ENCODE measurements at regions not wholly inside any gene's neighbourhood (a gene's known extent, or its start where the extent isn't known, plus 50 kb on each side); places are given as distances from the start of the nearest gene placed in this dataset.
A peak's percentile ranks its signal among the peaks of the same experiment; 100 is the strongest.

DNA sequence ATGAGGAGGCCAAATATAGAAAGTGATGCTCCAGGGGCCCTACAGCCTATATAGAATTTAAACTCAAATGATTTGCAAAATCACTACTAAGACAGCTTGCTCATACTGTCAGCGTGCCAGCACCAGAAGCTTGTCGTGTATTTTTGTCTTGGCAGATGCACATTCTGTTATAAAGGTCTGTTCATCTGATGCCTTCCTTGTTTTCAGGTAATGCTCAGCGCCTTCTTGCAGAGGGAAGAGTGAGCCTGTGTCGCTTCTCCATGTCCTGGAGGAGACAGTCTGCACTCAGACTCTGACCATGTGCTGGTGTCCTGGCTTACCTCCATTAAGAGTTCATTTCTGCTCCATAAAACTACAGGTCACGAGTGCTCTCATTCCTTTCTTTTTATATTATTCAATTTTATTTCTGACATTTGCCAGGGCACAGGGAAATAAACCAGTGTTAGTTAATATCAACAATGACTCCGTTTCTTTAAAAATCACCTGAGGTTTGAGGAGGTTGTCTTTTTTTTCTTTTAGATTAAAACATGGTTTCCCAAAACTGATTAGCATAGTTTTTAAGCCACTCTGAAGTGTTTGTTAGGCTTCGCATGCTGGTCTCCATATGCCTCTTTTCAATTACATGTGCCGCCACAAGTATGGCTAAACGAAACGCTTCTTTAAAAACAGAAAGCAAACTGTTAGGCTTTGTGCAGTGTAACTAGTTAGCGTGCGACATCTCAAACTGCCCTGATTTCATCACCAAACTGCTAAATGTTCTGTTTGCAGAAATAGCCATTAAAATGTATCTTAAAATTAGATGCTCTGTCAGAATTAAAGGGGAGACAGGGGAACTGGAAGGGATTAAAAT, 215.2 kb upstream of the GK2 start:
- no peaks in the 10 kb centered on the region for H3K27me3 ChIP-seq
- H3K4me3 ChIP-seq: no peak overlapping the region
- H3K4me2 ChIP-seq: peak overlapping the region; percentile 18
- no peak overlapping the region for H3K27ac ChIP-seq
- H4K20me1 ChIP-seq (ENCODE audit: insufficient read depth, poor library complexity, severe bottlenecking): no peaks in the 10 kb centered on the region
- no peaks in the 10 kb centered on the region for H3K9me3 ChIP-seq (ENCODE audit: low read depth)
- TF ChIP-seq, protein P1, sequence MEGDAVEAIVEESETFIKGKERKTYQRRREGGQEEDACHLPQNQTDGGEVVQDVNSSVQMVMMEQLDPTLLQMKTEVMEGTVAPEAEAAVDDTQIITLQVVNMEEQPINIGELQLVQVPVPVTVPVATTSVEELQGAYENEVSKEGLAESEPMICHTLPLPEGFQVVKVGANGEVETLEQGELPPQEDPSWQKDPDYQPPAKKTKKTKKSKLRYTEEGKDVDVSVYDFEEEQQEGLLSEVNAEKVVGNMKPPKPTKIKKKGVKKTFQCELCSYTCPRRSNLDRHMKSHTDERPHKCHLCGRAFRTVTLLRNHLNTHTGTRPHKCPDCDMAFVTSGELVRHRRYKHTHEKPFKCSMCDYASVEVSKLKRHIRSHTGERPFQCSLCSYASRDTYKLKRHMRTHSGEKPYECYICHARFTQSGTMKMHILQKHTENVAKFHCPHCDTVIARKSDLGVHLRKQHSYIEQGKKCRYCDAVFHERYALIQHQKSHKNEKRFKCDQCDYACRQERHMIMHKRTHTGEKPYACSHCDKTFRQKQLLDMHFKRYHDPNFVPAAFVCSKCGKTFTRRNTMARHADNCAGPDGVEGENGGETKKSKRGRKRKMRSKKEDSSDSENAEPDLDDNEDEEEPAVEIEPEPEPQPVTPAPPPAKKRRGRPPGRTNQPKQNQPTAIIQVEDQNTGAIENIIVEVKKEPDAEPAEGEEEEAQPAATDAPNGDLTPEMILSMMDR (IDR thresholded peaks at IDR 0.05; ENCODE audit: poor library complexity): no peak
- no peak for TF ChIP-seq EZH2 (IDR thresholded peaks at IDR 0.05; ENCODE audit: borderline replicate concordance)
- TF ChIP-seq EZH2phosphoT487 (IDR thresholded peaks at IDR 0.05; ENCODE audit: low read depth, severe bottlenecking, unreplicated experiment): no peak
- no peak for DNase-seq (ENCODE audit: low spot score)
- no peaks in the 10 kb centered on the region for H3K36me3 ChIP-seq (replicated peaks; ENCODE audit: insufficient read depth, low read depth)
- H2AFZ ChIP-seq: no peak overlapping the region
- no peaks in the 10 kb centered on the region for H3K4me1 ChIP-seq (ENCODE audit: insufficient read depth)
- H3K9me2 ChIP-seq (replicated peaks; ENCODE audit: insufficient read depth): no peaks in the 10 kb centered on the region
- H3K79me2 ChIP-seq: no peaks in the 10 kb centered on the region
- WGBS (ENCODE audit: low lambda C conversion rate, missing lambda C conversion rate): 75% methylated on average over 12 of the region's 12 CpGs

DNA sequence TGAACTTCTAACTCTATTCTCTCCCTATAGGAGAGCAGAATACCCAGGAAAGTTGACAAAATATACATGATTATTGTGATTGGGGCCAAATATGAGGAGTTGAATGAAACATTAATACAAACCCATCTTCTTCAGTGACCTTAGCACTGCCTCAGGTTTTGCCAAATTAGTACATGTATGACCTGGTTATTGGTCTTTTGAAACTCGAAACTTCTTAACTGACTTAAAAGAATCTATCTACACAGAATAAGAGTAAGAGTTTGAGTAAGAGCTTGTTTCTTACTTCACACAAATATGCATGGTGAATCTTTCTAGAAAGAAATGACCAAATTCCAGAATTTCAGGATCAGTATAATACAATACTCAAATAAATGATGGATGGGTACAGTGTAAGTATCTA, 213.0 kb upstream of the GK2 start:
- no peaks in the 10 kb centered on the region for H3K9me2 ChIP-seq (replicated peaks; ENCODE audit: insufficient read depth)
- H3K4me1 ChIP-seq (ENCODE audit: insufficient read depth): no peaks in the 10 kb centered on the region
- H3K79me2 ChIP-seq: no peaks in the 10 kb centered on the region
- TF ChIP-seq EZH2phosphoT487 (IDR thresholded peaks at IDR 0.05; ENCODE audit: low read depth, severe bottlenecking, unreplicated experiment) (no peak), EZH2 (IDR thresholded peaks at IDR 0.05; ENCODE audit: borderline replicate concordance) (no peak)
- TF ChIP-seq, protein P1 (IDR thresholded peaks at IDR 0.05; ENCODE audit: poor library complexity): no peak
- WGBS (ENCODE audit: low lambda C conversion rate, missing lambda C conversion rate): 81% methylated on average over 1 of the region's 1 CpG
- H3K36me3 ChIP-seq (replicated peaks; ENCODE audit: insufficient read depth, low read depth): no peaks in the 10 kb centered on the region
- no peak for DNase-seq (ENCODE audit: low spot score)
- no peak overlapping the region for H3K27ac ChIP-seq
- H3K9me3 ChIP-seq (ENCODE audit: low read depth): no peaks in the 10 kb centered on the region
- H2AFZ ChIP-seq: no peak overlapping the region
- H4K20me1 ChIP-seq (ENCODE audit: insufficient read depth, poor library complexity, severe bottlenecking): no peaks in the 10 kb centered on the region
- no peak overlapping the region for H3K4me2 ChIP-seq
- H3K4me3 ChIP-seq: no peak overlapping the region
- H3K27me3 ChIP-seq: no peaks in the 10 kb centered on the region

DNA sequence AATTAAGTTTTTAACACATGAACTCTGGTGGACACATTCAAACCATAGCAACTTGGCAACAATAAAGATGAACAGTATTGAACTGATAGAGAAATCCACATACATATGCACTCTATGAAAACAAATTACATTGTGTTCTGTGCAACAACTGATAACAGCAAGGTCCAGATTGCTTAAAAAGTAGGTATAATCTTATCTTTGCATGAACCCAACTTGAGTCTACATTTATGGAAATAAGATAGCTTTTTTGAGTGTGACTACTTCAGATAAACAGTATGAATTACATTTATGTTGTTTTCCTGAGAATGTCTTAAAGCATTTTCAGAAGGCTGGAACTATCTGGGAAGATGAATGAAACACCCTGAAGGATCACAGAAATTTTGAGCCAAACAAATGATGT, 212.6 kb upstream of the GK2 start:
- H3K4me3 ChIP-seq: no peak overlapping the region
- H3K9me2 ChIP-seq (replicated peaks; ENCODE audit: insufficient read depth): no peaks in the 10 kb centered on the region
- no peak overlapping the region for H3K4me2 ChIP-seq
- TF ChIP-seq, protein P1 (IDR thresholded peaks at IDR 0.05; ENCODE audit: poor library complexity): no peak
- TF ChIP-seq EZH2 (IDR thresholded peaks at IDR 0.05; ENCODE audit: borderline replicate concordance): no peak
- TF ChIP-seq EZH2phosphoT487 (IDR thresholded peaks at IDR 0.05; ENCODE audit: low read depth, severe bottlenecking, unreplicated experiment): no peak
- no peaks in the 10 kb centered on the region for H3K27me3 ChIP-seq
- H3K9me3 ChIP-seq (ENCODE audit: low read depth): no peaks in the 10 kb centered on the region
- no peak for DNase-seq (ENCODE audit: low spot score)
- no peaks in the 10 kb centered on the region for H4K20me1 ChIP-seq (ENCODE audit: insufficient read depth, poor library complexity, severe bottlenecking)
- H3K79me2 ChIP-seq: no peaks in the 10 kb centered on the region
- H3K4me1 ChIP-seq (ENCODE audit: insufficient read depth): no peaks in the 10 kb centered on the region
- H3K36me3 ChIP-seq (replicated peaks; ENCODE audit: insufficient read depth, low read depth): no peaks in the 10 kb centered on the region
- H3K27ac ChIP-seq: no peak overlapping the region
- no peak overlapping the region for H2AFZ ChIP-seq

All from hepatocyte (in vitro differentiated cells).